ENCODE measurements at regions not wholly inside any gene's neighbourhood (a gene's known extent, or its start where the extent isn't known, plus 50 kb on each side); places are given as distances from the start of the nearest gene placed in this dataset.

DNA sequence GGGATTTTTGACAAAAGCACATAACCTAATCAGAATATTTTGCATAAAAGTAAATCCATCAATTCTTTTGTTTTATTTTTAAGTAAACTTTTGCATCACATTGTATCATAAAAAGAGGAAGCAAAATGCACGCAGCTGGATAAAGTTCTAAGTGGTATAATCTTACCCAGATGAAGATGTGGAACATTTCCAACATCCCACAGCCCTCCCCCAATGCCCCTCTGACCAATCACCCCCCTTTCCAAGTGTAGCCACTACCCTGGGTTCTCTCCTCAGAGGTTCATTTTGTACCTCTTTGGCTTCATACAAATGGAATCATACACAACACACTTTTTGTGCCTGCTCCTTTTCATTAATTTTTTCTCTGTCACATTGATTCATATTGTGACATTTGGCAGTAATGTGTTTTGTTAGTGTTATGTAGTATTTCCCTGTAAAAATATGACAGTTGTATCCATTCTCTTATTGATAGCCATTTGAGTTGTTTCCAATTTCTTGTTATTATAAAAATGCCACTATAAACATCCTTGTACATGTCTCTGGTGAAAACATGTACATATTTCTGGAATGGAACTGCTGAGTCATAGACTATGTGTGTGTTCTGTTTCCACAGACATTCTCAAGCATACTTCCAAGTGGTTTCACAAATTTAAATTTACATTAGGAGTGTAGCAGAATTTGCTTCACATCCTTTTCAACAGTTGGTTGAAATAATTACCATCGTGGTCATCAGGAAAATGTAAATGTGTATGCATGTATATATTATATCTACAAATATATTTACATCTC, 92.9 kb upstream of the SYNDIG1 start:
- Histone ChIP-seq H3K4me3 (no peak overlapping the region), H3K27me3 (no peaks in the 10 kb centered on the region), H3K9me3 (no peaks in the 10 kb centered on the region), H3K4me1 (peaks cover 0 to 8% of the 10 kb centered on the region in 2 donors), H3K27ac (no peak overlapping the region), H3K36me3 (no peaks in the 10 kb centered on the region)
- DNase-seq (ENCODE audit: low spot score), result no peak
- TF ChIP-seq, protein P1, sequence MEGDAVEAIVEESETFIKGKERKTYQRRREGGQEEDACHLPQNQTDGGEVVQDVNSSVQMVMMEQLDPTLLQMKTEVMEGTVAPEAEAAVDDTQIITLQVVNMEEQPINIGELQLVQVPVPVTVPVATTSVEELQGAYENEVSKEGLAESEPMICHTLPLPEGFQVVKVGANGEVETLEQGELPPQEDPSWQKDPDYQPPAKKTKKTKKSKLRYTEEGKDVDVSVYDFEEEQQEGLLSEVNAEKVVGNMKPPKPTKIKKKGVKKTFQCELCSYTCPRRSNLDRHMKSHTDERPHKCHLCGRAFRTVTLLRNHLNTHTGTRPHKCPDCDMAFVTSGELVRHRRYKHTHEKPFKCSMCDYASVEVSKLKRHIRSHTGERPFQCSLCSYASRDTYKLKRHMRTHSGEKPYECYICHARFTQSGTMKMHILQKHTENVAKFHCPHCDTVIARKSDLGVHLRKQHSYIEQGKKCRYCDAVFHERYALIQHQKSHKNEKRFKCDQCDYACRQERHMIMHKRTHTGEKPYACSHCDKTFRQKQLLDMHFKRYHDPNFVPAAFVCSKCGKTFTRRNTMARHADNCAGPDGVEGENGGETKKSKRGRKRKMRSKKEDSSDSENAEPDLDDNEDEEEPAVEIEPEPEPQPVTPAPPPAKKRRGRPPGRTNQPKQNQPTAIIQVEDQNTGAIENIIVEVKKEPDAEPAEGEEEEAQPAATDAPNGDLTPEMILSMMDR (IDR thresholded peaks at IDR 0.05), result no peak

DNA sequence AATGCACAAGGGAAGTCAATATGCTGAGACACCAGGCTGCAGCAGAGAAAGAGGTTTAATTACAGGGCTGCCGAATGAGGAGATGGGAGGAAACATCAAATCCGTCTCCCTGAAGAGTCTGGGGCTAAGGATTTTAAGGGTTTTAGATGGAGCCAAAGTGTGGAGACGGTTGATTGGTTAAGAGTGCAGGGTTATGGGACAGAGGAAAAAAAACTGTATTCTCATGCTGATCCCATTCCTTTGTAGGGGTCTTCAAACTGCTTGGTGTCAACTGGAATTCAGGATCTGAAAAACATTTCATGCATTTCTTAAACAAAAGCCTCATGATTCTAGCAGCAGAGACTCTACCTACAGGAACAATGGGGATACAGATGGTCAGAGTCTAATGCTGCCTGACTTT, 96.1 kb upstream of the SYNDIG1 start:
- no peaks in the 10 kb centered on the region for H3K9me3 ChIP-seq
- no peaks in the 10 kb centered on the region for H3K27me3 ChIP-seq
- TF ChIP-seq, protein P1 (IDR thresholded peaks at IDR 0.05), result no peak
- H3K27ac ChIP-seq, result no peak overlapping the region
- no peaks in the 10 kb centered on the region for H3K36me3 ChIP-seq
- DNase-seq (ENCODE audit: low spot score), result no peak
- H3K4me1 ChIP-seq, result peaks cover 0 to 8% of the 10 kb centered on the region in 2 donors
- H3K4me3 ChIP-seq, result no peak overlapping the region

DNA sequence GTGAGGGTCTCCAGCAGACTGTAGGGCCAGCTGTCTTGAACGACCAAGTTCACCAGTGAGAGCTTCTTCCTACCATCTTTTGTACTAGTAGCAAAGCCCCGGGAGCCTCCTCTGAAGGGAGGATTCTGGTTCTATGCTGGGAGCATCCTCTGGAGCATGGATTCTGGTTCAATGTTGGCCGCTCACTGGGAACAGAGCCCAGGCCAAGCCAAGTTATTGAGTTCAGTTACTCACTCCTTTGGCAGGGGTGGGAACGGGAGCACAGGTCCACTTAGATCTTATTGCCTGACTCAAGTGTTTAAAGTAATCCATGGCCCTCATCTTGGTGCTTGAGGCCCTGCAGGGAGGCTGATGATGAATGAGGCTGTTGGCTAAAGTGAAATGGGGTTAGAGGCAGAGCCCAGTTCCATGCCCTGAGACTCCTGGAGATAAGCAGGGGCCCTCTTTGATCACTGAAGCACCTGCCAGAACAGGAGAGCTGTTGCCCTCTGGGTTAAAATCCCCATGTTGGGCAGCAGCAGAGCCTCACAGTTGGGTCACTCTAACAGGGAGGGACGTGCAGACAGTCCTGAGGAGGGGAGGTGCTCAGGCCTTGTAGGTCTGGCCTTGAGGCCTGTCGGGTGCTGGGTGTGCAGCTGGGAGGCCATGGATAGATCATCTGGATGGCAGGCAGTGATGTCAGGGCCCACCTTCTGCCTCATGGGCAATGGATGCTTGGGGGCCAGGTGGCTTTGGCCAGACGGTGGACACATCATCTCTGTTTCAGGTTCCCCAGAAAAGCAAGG, 98.3 kb upstream of the SYNDIG1 start:
- no peaks in the 10 kb centered on the region for H3K36me3 ChIP-seq
- H3K27ac ChIP-seq, result no peak overlapping the region
- no peaks in the 10 kb centered on the region for H3K4me1 ChIP-seq
- peak; percentile 55 for DNase-seq (ENCODE audit: low spot score)
- TF ChIP-seq, protein P1 (IDR thresholded peaks at IDR 0.05), result no peak
- no peaks in the 10 kb centered on the region for H3K9me3 ChIP-seq
- H3K27me3 ChIP-seq, result no peaks in the 10 kb centered on the region
- no peak overlapping the region for H3K4me3 ChIP-seq

DNA sequence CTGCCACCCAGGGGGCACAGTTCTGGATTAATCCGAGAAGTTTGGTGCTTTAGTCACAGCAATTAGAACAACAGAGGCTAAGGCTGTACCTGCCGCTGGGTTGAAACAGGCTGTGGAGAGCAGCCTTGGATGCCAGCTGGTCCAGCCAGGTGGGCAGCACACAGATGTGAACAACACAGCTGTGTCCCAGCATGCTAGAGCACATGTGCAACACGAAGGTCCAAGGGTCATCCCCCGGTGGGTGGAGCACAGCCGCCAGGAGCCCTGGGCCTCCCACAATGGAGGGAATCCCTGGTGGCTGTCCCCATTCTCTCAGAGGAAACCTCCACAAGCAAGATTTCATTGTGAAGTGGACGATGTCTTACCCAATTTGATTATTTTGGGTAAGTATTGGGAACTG, 99.2 kb upstream of the SYNDIG1 start:
- H3K27me3 ChIP-seq, result no peaks in the 10 kb centered on the region
- DNase-seq (ENCODE audit: low spot score), result peak; percentile 18
- no peak overlapping the region for H3K27ac ChIP-seq
- H3K4me3 ChIP-seq, result no peak overlapping the region
- no peaks in the 10 kb centered on the region for H3K9me3 ChIP-seq
- H3K4me1 ChIP-seq, result no peaks in the 10 kb centered on the region
- TF ChIP-seq, protein P1 (IDR thresholded peaks at IDR 0.05), result no peak
- H3K36me3 ChIP-seq, result no peaks in the 10 kb centered on the region

DNA sequence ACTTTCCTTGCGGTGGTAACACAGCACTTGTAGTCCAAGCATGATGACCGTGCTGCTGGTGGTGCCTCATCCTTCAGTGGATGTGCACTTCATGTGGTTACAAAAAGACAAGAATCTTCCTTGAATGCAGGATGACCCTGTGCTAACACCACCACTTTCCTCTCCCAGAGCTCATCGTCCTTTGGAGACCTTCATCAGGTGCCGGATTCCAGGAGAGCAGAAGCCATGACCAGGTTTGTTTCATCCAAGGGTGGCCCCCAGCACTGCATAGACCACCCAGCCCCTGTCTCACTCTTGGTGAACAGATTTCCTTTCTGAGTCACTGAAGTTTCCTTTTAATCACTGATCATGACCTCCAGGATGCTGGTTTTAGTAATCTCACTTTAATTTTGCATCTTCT, 101.2 kb upstream of the SYNDIG1 start:
- Histone ChIP-seq H3K4me1 (no peaks in the 10 kb centered on the region), H3K36me3 (no peaks in the 10 kb centered on the region), H3K9me3 (no peaks in the 10 kb centered on the region), H3K27me3 (no peaks in the 10 kb centered on the region), H3K27ac (no peak overlapping the region), H3K4me3 (no peak overlapping the region)
- DNase-seq (ENCODE audit: low spot score), result no peak
- TF ChIP-seq, protein P1 (IDR thresholded peaks at IDR 0.05), result no peak
